Upper lobe of left lung (tissue), 4 donors: ENCODE measurements at regions not wholly inside any gene's neighbourhood (a gene's known extent, or its start where the extent isn't known, plus 50 kb on each side); places are given as distances from the start of the nearest gene placed in this dataset.

Source experiments
- CTCF ChIP-seq, 6 experiments: fragments of 450-650 bp in 4 of 6; fragments of 200-600 bp in 2 of 6; sonication (generic) in 2 of 6; IDR thresholded peaks; one replicate each; pipeline ENCODE4 v1.5.1; 2016 to 2019; ENCODE audit warnings: antibody characterized with exemption in 6 of 6
- POLR2AphosphoS5 ChIP-seq, 2 donors: sonication (generic); formaldehyde crosslinking; IDR thresholded peaks; one replicate each; pipeline ENCODE4 v1.5.1; 2017; ENCODE audit warnings: antibody characterized with exemption in 2 of 2

GRCh38 chr15:100703032-100703578 is 100.7 kb downstream of the ASB7 start:
- TF ChIP-seq POLR2AphosphoS5 (IDR thresholded peaks at IDR 0.05): no peak
- TF ChIP-seq CTCF (IDR thresholded peaks at IDR 0.05): no peak
